ENCODE measurements at regions not wholly inside any gene's neighbourhood (a gene's known extent, or its start where the extent isn't known, plus 50 kb on each side); places are given as distances from the start of the nearest gene placed in this dataset.
"Not testable (repeated sequence)": the region's sequence is repeated elsewhere in the genome, so short reads cannot be mapped to it uniquely, and the experiment has no call there.

DNA sequence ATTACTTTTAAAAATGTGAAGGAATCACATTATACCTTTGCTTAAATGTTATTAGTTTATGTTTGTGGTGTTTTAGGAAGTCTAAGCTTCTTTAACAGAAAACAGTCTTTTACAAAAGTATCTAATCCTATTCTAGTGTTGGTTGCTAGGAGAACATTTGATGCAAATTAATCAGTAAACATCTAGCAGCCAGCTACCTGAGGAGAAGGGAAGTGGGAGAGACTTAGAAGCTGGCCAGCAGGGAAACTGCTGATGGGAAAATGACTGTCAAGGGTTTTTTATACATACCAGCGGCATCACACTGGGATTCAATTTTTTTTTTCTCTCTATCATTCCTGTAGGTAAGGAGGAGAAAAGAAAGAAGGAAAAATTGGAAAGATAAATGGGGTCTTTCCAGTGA is 686.0 kb upstream of the MMS22L start:
- Histone ChIP-seq H3K4me1 (no peaks in the 10 kb centered on the region), H3K4me3 (no peak overlapping the region), H3K36me3 (no peaks in the 10 kb centered on the region), H3K27me3 (no peaks in the 10 kb centered on the region), H3K27ac (no peak overlapping the region), H3K9me3 (no peaks in the 10 kb centered on the region)
- WGBS = 89% methylated on average over 1 of the region's 1 CpG
- no peak for TF ChIP-seq POLR2A (IDR thresholded peaks at IDR 0.05)
- TF ChIP-seq EP300 (IDR thresholded peaks at IDR 0.05) = no peak
- TF ChIP-seq POLR2AphosphoS5 (IDR thresholded peaks at IDR 0.05) = no peak
- no peak for TF ChIP-seq CTCF (IDR thresholded peaks at IDR 0.05)
- no peak for DNase-seq (ENCODE audit: low spot score in 2 of 2)

- Histone ChIP-seq H3K4me3 (no peak overlapping the region), H3K4me1 (no peaks in the 10 kb centered on the region), H3K9me3 (no peaks in the 10 kb centered on the region), H3K27ac (no peak overlapping the region), H3K27me3 (no peaks in the 10 kb centered on the region), H3K36me3 (no peaks in the 10 kb centered on the region)
- 65% methylated on average over 2 of the region's 2 CpGs for WGBS
- no peak for DNase-seq (ENCODE audit: low spot score in 2 of 2)
- no peak for TF ChIP-seq EP300 (IDR thresholded peaks at IDR 0.05)
- TF ChIP-seq POLR2AphosphoS5 (IDR thresholded peaks at IDR 0.05) = no peak
- TF ChIP-seq POLR2A (IDR thresholded peaks at IDR 0.05) = no peak
- TF ChIP-seq CTCF (IDR thresholded peaks at IDR 0.05) = no peak
Observed at GRCh38 chr6:97977084-97977483, 694.1 kb upstream of the MMS22L start.

DNA sequence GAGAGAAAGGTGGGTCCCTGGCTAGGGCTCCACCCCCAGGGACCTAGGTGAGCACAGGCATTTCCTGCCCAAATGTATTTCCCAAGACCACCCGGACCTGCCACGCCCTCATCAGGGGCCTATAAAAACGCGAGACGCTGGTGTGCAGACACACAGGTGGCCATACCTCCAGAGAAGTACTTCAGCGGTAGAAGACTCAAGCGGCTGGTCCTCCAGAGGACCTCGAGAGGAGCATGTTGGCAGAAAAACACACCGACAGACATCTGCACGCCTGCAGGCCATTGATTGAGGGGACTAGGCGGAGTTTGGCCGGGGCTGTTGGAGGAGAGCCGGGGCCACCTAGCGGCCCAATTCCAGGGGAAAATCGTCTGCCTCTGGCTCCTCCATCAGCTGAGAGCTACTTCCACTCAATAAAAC is 695.8 kb upstream of the MMS22L start:
- Histone ChIP-seq H3K4me1 (no peaks in the 10 kb centered on the region), H3K4me3 (no peak overlapping the region), H3K36me3 (no peaks in the 10 kb centered on the region), H3K9me3 (no peaks in the 10 kb centered on the region), H3K27ac (no peak overlapping the region), H3K27me3 (no peaks in the 10 kb centered on the region)
- WGBS = 87% methylated on average over 15 of the region's 15 CpGs
- TF ChIP-seq CTCF (IDR thresholded peaks at IDR 0.05) (no peak), POLR2AphosphoS5 (IDR thresholded peaks at IDR 0.05) (no peak), POLR2A (IDR thresholded peaks at IDR 0.05) (no peak)
- peak in 1 of 2 donors; percentile 66 for DNase-seq (ENCODE audit: low spot score in 2 of 2)

- H3K4me1 ChIP-seq, H3K9me3 ChIP-seq, H3K27ac ChIP-seq, H3K27me3 ChIP-seq, H3K4me3 ChIP-seq, H3K36me3 ChIP-seq: not testable (repeated sequence)
- WGBS = 94% methylated on average over 16 of the region's 16 CpGs
- DNase-seq (ENCODE audit: low spot score in 2 of 2) = peak in 1 of 2 donors; percentile 68
Observed at GRCh38 chr6:97979285-97979684, 696.3 kb upstream of the MMS22L start.

DNA sequence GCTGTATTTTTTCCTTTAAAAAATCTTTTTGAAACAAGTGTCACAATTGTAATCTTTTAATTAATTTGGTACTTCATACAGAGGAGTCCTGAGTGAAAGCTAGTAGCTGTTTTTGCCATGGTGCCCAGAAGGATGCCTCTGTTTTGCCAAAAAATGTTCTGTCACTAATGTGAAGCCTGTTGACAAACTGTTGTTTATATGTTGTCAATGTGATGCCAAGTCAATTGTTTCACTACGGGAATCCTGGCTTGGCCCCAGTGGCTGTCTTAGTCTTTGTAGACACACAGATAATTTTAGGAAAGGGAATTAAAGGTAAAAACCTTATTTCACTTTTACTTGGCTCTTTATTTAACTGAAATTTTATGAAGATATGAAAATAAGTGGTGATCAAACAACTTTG is 706.4 kb upstream of the MMS22L start:
- no peak overlapping the region for H3K4me3 ChIP-seq
- DNase-seq (ENCODE audit: low spot score in 2 of 2) = no peak
- no peaks in the 10 kb centered on the region for H3K27me3 ChIP-seq
- H3K9me3 ChIP-seq = no peaks in the 10 kb centered on the region
- 16% methylated on average over 1 of the region's 1 CpG for WGBS
- H3K27ac ChIP-seq = no peak overlapping the region
- TF ChIP-seq EP300 (IDR thresholded peaks at IDR 0.05) (no peak), CTCF (IDR thresholded peaks at IDR 0.05) (no peak), POLR2AphosphoS5 (IDR thresholded peaks at IDR 0.05) (no peak)
- H3K36me3 ChIP-seq = no peaks in the 10 kb centered on the region
- no peaks in the 10 kb centered on the region for H3K4me1 ChIP-seq

- TF ChIP-seq POLR2AphosphoS5 (IDR thresholded peaks at IDR 0.05) = no peak
- no peak for TF ChIP-seq POLR2A (IDR thresholded peaks at IDR 0.05)
- TF ChIP-seq CTCF (IDR thresholded peaks at IDR 0.05) = no peak
- no peak for TF ChIP-seq EP300 (IDR thresholded peaks at IDR 0.05)
- no peak overlapping the region for H3K27ac ChIP-seq
- no peak for DNase-seq (ENCODE audit: low spot score in 2 of 2)
- no peaks in the 10 kb centered on the region for H3K36me3 ChIP-seq
- no peak overlapping the region for H3K4me3 ChIP-seq
- no peaks in the 10 kb centered on the region for H3K9me3 ChIP-seq
- H3K27me3 ChIP-seq = no peaks in the 10 kb centered on the region
- H3K4me1 ChIP-seq = no peaks in the 10 kb centered on the region
Observed at GRCh38 chr6:97995158-97995557, 712.1 kb upstream of the MMS22L start.
